Right lobe of liver (tissue), 6 donors: ENCODE measurements at regions not wholly inside any gene's neighbourhood (a gene's known extent, or its start where the extent isn't known, plus 50 kb on each side); places are given as distances from the start of the nearest gene placed in this dataset.

Experiments
- ATAC-seq, 4 donors: fragments of 200-7000 bp; cut with Tn5 transposase; one replicate each; pipeline ENCODE4 v1.9.1; 2020; ENCODE audit warnings: mild to moderate bottlenecking in 4 of 4, moderate library complexity in 4 of 4
- DNase-seq, 3 donors: peaks; one replicate each; pipeline ENCODE4 v3.0.0-alpha.2; 2020
- H3K27ac ChIP-seq, 3 donors: fragments of 200-600 bp; one replicate each; pipeline ENCODE4 v1.8.0; 2022
- H3K27me3 ChIP-seq, 2 donors: fragments of 200-600 bp; one replicate each; pipeline ENCODE4 v1.8.0; 2022
- H3K36me3 ChIP-seq, 4 donors: fragments of 200-600 bp; sonication (generic) in 1 of 4; one replicate each; pipeline versions ENCODE4 v1.5.1 to v1.8.0; 2017 to 2022; ENCODE audit warnings: control low read depth in 1 of 4
- H3K4me1 ChIP-seq, 4 donors: fragments of 200-600 bp; sonication (generic) in 1 of 4; one replicate each; pipeline versions ENCODE4 v1.5.1 to v1.8.0; 2017 to 2022; ENCODE audit warnings: control low read depth in 1 of 4
- H3K4me3 ChIP-seq, 3 donors: fragments of 200-600 bp; one replicate each; pipeline ENCODE4 v1.8.0; 2022
- H3K9me3 ChIP-seq, 4 donors: fragments of 200-600 bp; sonication (generic) in 1 of 4; one replicate each; pipeline versions ENCODE4 v1.5.1 to v1.8.0; 2017 to 2022; ENCODE audit warnings: control low read depth in 1 of 4
- POLR2A ChIP-seq: fragments of 450-650 bp; IDR thresholded peaks from one replicate; pipeline ENCODE4 v1.6.1; 2017; ENCODE audit warnings: antibody characterized with exemption, mild to moderate bottlenecking
- WGBS: methylation state at CpG from one replicate; pipeline ENCODE4 v1.1.6; 2018; ENCODE audit warnings: low coverage, low lambda C conversion rate; ENCODE audit not compliant: insufficient coverage; ENCODE audit errors: missing lambda C conversion rate; 5-methylcytosine and 5-hydroxymethylcytosine counted together
- intact Hi-C, 2 donors: fragments of 100-400 bp; cut with DNase I; formaldehyde crosslinking; loops; one replicate each; pipeline versions ENCODE4 v1.11.2 to v1.14.1; 2022
- TF ChIP-seq, protein P1 (sequence below), 4 donors: fragments of 200-600 bp in 3 of 4; fragments of 450-650 bp in 1 of 4; IDR thresholded peaks; one replicate each; pipeline versions ENCODE4 v1.5.1 to v1.8.0; 2016 to 2022; ENCODE audit warnings: antibody characterized with exemption in 4 of 4, mild to moderate bottlenecking in 2 of 4
- donor health status: DM: no; HTN: yes; CAD: no.
- donor health status: DM: no; HTN: no; CAD: no.
- donor health status: DM: no; HTN: no; CAD: no.
- donor health status: DM: no; HTN: yes; CAD: no.
- donor health status: DM: no; HTN: yes; CAD: no.

DNA sequence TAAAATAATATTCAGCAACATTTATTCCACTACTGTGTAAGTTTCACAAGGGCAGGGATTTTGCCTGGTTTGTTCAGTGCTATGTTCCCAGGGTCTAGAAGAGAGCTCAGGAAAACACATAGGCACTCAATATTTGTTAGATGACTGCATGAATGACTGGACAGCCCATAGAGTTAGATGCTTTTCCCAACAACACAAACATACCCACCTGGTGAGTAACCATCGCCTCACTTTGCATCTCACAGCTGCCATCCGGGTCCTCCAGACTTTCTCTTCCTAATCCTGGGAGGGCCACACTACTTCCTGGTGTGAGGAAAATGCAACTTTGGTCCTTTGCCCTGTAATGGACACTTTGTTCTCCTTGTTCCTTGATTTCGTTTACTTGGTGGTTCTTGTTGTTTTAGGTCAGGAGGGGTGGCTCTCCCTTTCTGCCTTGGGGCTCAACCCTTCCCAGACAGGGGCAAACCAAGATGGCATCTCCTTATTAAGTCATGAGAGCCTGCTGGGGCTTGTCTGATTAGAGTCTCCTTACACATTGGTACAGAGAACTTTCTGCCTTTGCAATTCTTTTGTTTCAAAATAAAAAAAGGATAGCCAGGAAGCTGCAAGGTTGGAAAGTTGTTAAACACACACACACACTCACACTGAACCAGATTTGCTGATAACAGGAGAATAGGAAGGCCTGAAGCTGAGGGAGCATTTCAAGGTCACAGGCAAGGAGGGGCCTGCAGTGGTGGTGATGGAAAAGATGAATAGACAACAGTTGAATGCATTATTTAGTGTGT is 190.6 kb downstream of the MID1IP1 start:
- DNase-seq (no peak), ATAC-seq (no peak)
- Histone ChIP-seq H3K36me3 (no peaks in the 10 kb centered on the region), H3K27ac (no peak overlapping the region), H3K4me3 (no peak overlapping the region), H3K27me3 (no peaks in the 10 kb centered on the region), H3K9me3 (no peaks in the 10 kb centered on the region), H3K4me1 (no peaks in the 10 kb centered on the region)
- TF ChIP-seq, protein P1, sequence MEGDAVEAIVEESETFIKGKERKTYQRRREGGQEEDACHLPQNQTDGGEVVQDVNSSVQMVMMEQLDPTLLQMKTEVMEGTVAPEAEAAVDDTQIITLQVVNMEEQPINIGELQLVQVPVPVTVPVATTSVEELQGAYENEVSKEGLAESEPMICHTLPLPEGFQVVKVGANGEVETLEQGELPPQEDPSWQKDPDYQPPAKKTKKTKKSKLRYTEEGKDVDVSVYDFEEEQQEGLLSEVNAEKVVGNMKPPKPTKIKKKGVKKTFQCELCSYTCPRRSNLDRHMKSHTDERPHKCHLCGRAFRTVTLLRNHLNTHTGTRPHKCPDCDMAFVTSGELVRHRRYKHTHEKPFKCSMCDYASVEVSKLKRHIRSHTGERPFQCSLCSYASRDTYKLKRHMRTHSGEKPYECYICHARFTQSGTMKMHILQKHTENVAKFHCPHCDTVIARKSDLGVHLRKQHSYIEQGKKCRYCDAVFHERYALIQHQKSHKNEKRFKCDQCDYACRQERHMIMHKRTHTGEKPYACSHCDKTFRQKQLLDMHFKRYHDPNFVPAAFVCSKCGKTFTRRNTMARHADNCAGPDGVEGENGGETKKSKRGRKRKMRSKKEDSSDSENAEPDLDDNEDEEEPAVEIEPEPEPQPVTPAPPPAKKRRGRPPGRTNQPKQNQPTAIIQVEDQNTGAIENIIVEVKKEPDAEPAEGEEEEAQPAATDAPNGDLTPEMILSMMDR (IDR thresholded peaks at IDR 0.05), result no peak
- TF ChIP-seq POLR2A, result no peak
- 38% methylated on average over 1 of the region's 3 CpGs for WGBS
- intact Hi-C loops, result no loop called here

DNA sequence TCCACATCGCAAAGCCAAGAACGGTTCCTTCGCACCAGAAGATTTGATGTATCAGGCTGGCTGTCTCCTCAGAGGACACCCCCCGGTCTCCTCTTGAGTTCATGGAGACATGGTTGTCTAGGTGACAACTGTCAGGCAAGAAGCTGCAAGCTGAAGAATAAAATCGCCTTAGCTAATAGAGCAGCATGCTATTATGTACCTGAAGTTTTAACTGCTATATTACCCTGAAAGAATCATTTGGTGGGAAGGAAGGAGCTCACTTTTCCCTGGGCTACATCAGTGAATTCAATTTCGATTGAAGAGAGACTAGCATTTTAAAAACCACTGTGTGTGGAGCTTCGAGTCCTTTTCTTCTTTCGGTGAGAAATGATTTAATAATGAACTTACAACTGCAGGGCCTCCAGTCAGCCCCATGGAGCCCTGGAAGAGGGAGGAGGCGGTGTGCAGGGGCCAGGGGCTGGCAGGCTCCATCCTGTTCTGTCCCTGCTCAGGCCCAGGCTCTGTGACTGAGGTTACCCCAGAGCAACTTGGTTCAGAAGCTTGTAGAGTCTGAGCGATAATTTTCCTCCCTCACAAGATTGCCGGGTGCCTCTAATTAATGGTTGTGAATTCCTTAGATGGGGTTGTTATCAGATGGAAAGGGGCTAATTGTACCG is 191.3 kb downstream of the MID1IP1 start:
- Histone ChIP-seq H3K9me3 (no peaks in the 10 kb centered on the region), H3K27me3 (no peaks in the 10 kb centered on the region), H3K36me3 (no peaks in the 10 kb centered on the region), H3K27ac (no peak overlapping the region), H3K4me3 (no peak overlapping the region), H3K4me1 (no peaks in the 10 kb centered on the region)
- intact Hi-C loops, result no loop called here
- ATAC-seq, result no peak
- no peak for DNase-seq
- TF ChIP-seq POLR2A, result no peak
- TF ChIP-seq, protein P1 (IDR thresholded peaks at IDR 0.05), result no peak
- WGBS, result 69% methylated on average over 9 of the region's 12 CpGs

DNA sequence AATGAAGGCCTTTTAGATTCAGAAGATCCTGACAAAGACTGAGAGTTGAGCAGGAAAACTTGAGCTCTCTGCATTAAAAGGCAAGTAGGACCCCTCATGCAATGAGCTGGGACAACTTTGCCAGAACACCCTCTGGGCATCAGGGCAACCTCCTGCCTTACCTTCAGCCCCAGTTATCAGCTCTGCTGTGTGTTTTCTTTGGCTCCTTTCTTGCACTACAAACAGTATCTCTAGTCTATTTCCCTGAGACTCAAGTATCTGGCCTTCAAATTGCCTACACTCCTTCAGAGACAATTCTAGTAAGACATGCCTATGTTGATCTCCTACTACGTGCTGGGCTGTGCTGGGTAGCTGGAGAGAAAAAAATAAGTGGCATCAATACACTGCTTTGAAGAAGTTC is 192.2 kb downstream of the MID1IP1 start:
- intact Hi-C loops, result no loop called here
- Histone ChIP-seq H3K27me3 (no peaks in the 10 kb centered on the region), H3K4me1 (no peaks in the 10 kb centered on the region), H3K4me3 (no peak overlapping the region), H3K36me3 (no peaks in the 10 kb centered on the region), H3K9me3 (no peaks in the 10 kb centered on the region), H3K27ac (no peak overlapping the region)
- WGBS, result 17% methylated on average over 1 of the region's 1 CpG
- TF ChIP-seq, protein P1 (IDR thresholded peaks at IDR 0.05), result no peak
- TF ChIP-seq POLR2A, result no peak
- DNase-seq (no peak), ATAC-seq (no peak)

DNA sequence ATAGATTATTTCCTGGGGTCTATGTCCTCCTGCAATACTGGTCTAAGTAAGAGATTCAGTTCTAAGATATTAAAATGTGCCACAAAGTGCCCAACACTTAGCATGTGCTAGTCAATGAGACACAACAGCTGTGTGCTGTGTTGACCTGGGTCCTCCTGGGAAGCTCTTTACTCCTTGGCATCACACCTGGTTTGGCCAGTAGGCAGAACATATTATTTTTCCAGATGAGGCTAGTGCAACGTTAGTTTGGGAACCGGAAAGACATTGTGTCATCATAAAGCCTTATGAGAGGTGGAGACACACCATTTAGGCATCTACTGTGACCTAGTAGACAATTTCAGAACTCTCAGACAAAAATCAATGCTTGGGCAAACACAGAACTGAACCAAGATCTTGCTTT is 197.8 kb downstream of the MID1IP1 start:
- WGBS, result 68% methylated on average over 2 of the region's 2 CpGs

More for the DNA sequence above, 197.8 kb downstream of the MID1IP1 start:
- H3K4me1 ChIP-seq, result no peaks in the 10 kb centered on the region
- no peak for TF ChIP-seq POLR2A
- TF ChIP-seq, protein P1 (IDR thresholded peaks at IDR 0.05), result no peak
- ATAC-seq (no peak), DNase-seq (no peak)
- H3K36me3 ChIP-seq, result no peaks in the 10 kb centered on the region
- H3K27ac ChIP-seq, result no peak overlapping the region
- no peak overlapping the region for H3K4me3 ChIP-seq
- intact Hi-C loops, result no loop called here
- H3K27me3 ChIP-seq, result no peaks in the 10 kb centered on the region
- H3K9me3 ChIP-seq, result no peaks in the 10 kb centered on the region
